Erythroblast (primary cell): ENCODE measurements at regions not wholly inside any gene's neighbourhood (a gene's known extent, or its start where the extent isn't known, plus 50 kb on each side); places are given as distances from the start of the nearest gene placed in this dataset.

Experiments
- DNase-seq, 2 experiments: peaks; one replicate each; lab custom pipeline; 2025; lab: John Stamatoyannopoulos, UW
- GATA1 ChIP-seq: IDR thresholded peaks from 2 replicates; pipeline ENCODE4 v1.6.1; 2011; ENCODE audit warnings: low read depth, mild to moderate bottlenecking, control low read depth, low read length, moderate library complexity
- POLR2A ChIP-seq: IDR thresholded peaks from 2 replicates; pipeline ENCODE4 v1.6.1; 2011; ENCODE audit warnings: mild to moderate bottlenecking, low read length

- no peak for TF ChIP-seq POLR2A
- TF ChIP-seq GATA1: no peak
- DNase-seq: no peak
These were observed 165.7 kb upstream of the KL start for GRCh38 chr13:32850316-32851052.

- DNase-seq: no peak
- no peak for TF ChIP-seq POLR2A
- no peak for TF ChIP-seq GATA1
These were observed 164.8 kb upstream of the KL start for GRCh38 chr13:32851083-32852069.

GRCh38 chr13:32852526-32852925 is 163.7 kb upstream of the KL start:
- DNase-seq: no peak
- TF ChIP-seq GATA1: no peak
- TF ChIP-seq POLR2A: no peak

GRCh38 chr13:32857077-32857476 is 159.1 kb upstream of the KL start:
- no peak for TF ChIP-seq POLR2A
- no peak for TF ChIP-seq GATA1
- DNase-seq: no peak

GRCh38 chr13:32857689-32858088 is 158.5 kb upstream of the KL start:
- no peak for TF ChIP-seq GATA1
- no peak for TF ChIP-seq POLR2A
- DNase-seq: no peak

GRCh38 chr13:32859707-32860292 is 156.4 kb upstream of the KL start:
- TF ChIP-seq POLR2A: no peak
- TF ChIP-seq GATA1: no peak
- DNase-seq: no peak

- no peak for TF ChIP-seq POLR2A
- TF ChIP-seq GATA1: no peak
- no peak for DNase-seq
These were observed 154.9 kb upstream of the KL start for GRCh38 chr13:32861304-32861703.

- TF ChIP-seq POLR2A: no peak
- TF ChIP-seq GATA1: no peak
- no peak for DNase-seq
These were observed 152.6 kb upstream of the KL start for GRCh38 chr13:32863596-32863995.

- TF ChIP-seq POLR2A: no peak
These were observed 149.3 kb upstream of the KL start for GRCh38 chr13:32866921-32867320.

GRCh38 chr13:32877491-32877890 is 138.7 kb upstream of the KL start:
- DNase-seq: no peak
- TF ChIP-seq GATA1 (no peak), POLR2A (no peak)

More at GRCh38 chr13:32866921-32867320, 149.3 kb upstream of the KL start:
- DNase-seq: no peak

GRCh38 chr13:32878163-32878562 is 138.1 kb upstream of the KL start:
- no peak for DNase-seq
- no peak for TF ChIP-seq POLR2A
- no peak for TF ChIP-seq GATA1

GRCh38 chr13:32880636-32881035 is 135.6 kb upstream of the KL start:
- DNase-seq: no peak
- no peak for TF ChIP-seq POLR2A

- TF ChIP-seq POLR2A (no peak), GATA1 (no peak)
- no peak for DNase-seq
These were observed 135.0 kb upstream of the KL start for GRCh38 chr13:32881074-32881776.
